Skin epidermis (tissue), 12 donors: ENCODE measurements at regions not wholly inside any gene's neighbourhood (a gene's known extent, or its start where the extent isn't known, plus 50 kb on each side); places are given as distances from the start of the nearest gene placed in this dataset.
"Not testable (repeated sequence)": the region's sequence is repeated elsewhere in the genome, so short reads cannot be mapped to it uniquely, and the experiment has no call there.

ENCODE experiments used
- H3K27ac ChIP-seq, 21 experiments: fragments of 200-600 bp; sonication (generic) in 11 of 21; one replicate each; pipeline ENCODE4 v1.5.0; 2020; ENCODE audit warnings: mild to moderate bottlenecking in 3 of 21, inconsistent platforms in 2 of 21, moderate library complexity in 2 of 21
- H3K4me3 ChIP-seq, 7 experiments: fragments of 200-600 bp; sonication (generic) in 2 of 7; one replicate each; pipeline ENCODE4 v1.5.0; 2020; ENCODE audit warnings: inconsistent platforms in 2 of 7, mild to moderate bottlenecking in 2 of 7, moderate library complexity in 1 of 7

- H3K27ac ChIP-seq, result no peak overlapping the region
Measured at GRCh38 chr7:32243687-32244290, 173.6 kb upstream of the PDE1C start.

GRCh38 chr7:32242436-32242835, 172.2 kb upstream of the PDE1C start:
- Histone ChIP-seq H3K27ac (no peak overlapping the region), H3K4me3 (no peak overlapping the region)

More at GRCh38 chr7:32243687-32244290, 173.6 kb upstream of the PDE1C start:
- no peak overlapping the region for H3K4me3 ChIP-seq

- no peak overlapping the region for H3K27ac ChIP-seq
- no peak overlapping the region for H3K4me3 ChIP-seq
Measured at GRCh38 chr7:32241636-32242035, 171.4 kb upstream of the PDE1C start.

GRCh38 chr7:32239764-32240163, 169.6 kb upstream of the PDE1C start:
- H3K27ac ChIP-seq, result no peak overlapping the region

GRCh38 chr7:32228601-32229000, 158.4 kb upstream of the PDE1C start:
- no peak overlapping the region for H3K27ac ChIP-seq
- H3K4me3 ChIP-seq, result no peak overlapping the region

More at GRCh38 chr7:32239764-32240163, 169.6 kb upstream of the PDE1C start:
- no peak overlapping the region for H3K4me3 ChIP-seq

- H3K27ac ChIP-seq, result no peak overlapping the region
- H3K4me3 ChIP-seq, result no peak overlapping the region
Measured at GRCh38 chr7:32227746-32228145, 157.5 kb upstream of the PDE1C start.

- H3K27ac ChIP-seq, result no peak overlapping the region
Measured at GRCh38 chr7:32224276-32224675, 154.1 kb upstream of the PDE1C start.

GRCh38 chr7:32223721-32224120, 153.5 kb upstream of the PDE1C start:
- Histone ChIP-seq H3K4me3 (no peak overlapping the region), H3K27ac (no peak overlapping the region)

More at GRCh38 chr7:32224276-32224675, 154.1 kb upstream of the PDE1C start:
- H3K4me3 ChIP-seq, result no peak overlapping the region

- H3K27ac ChIP-seq, result no peak overlapping the region
Measured at GRCh38 chr7:32223071-32223650, 153.0 kb upstream of the PDE1C start.

GRCh38 chr7:32222251-32222900, 152.2 kb upstream of the PDE1C start:
- H3K4me3 ChIP-seq, result no peak overlapping the region
- no peak overlapping the region for H3K27ac ChIP-seq

More at GRCh38 chr7:32223071-32223650, 153.0 kb upstream of the PDE1C start:
- H3K4me3 ChIP-seq, result no peak overlapping the region

- no peak overlapping the region for H3K27ac ChIP-seq
Measured at GRCh38 chr7:32221736-32222135, 151.5 kb upstream of the PDE1C start.

GRCh38 chr7:32221056-32221455, 150.8 kb upstream of the PDE1C start:
- Histone ChIP-seq H3K27ac (no peak overlapping the region), H3K4me3 (no peak overlapping the region)

More at GRCh38 chr7:32221736-32222135, 151.5 kb upstream of the PDE1C start:
- no peak overlapping the region for H3K4me3 ChIP-seq

- H3K4me3 ChIP-seq, H3K27ac ChIP-seq: not testable (repeated sequence)
Measured at GRCh38 chr7:32219831-32220230, 149.6 kb upstream of the PDE1C start.

GRCh38 chr7:32219416-32219815, 149.2 kb upstream of the PDE1C start:
- H3K27ac ChIP-seq, result no peak overlapping the region
- no peak overlapping the region for H3K4me3 ChIP-seq

- no peak overlapping the region for H3K27ac ChIP-seq
Measured at GRCh38 chr7:32218741-32219288, 148.6 kb upstream of the PDE1C start.

GRCh38 chr7:32218154-32218467, 147.9 kb upstream of the PDE1C start:
- H3K4me3 ChIP-seq, result no peak overlapping the region

More at GRCh38 chr7:32218741-32219288, 148.6 kb upstream of the PDE1C start:
- no peak overlapping the region for H3K4me3 ChIP-seq

GRCh38 chr7:32217341-32218153, 147.3 kb upstream of the PDE1C start:
- no peak overlapping the region for H3K4me3 ChIP-seq
- H3K27ac ChIP-seq, result no peak overlapping the region

More at GRCh38 chr7:32218154-32218467, 147.9 kb upstream of the PDE1C start:
- H3K27ac ChIP-seq, result no peak overlapping the region

- Histone ChIP-seq H3K27ac (no peak overlapping the region), H3K4me3 (no peak overlapping the region)
Measured at GRCh38 chr7:32216759-32217158, 146.6 kb upstream of the PDE1C start.

- H3K27ac ChIP-seq, result no peak overlapping the region
- H3K4me3 ChIP-seq, result no peak overlapping the region
Measured at GRCh38 chr7:32215697-32216096, 145.5 kb upstream of the PDE1C start.

GRCh38 chr7:32214913-32215312, 144.7 kb upstream of the PDE1C start:
- Histone ChIP-seq H3K4me3 (no peak overlapping the region), H3K27ac (no peak overlapping the region)
